Limb (tissue), 2 donors: ENCODE measurements at regions not wholly inside any gene's neighbourhood (a gene's known extent, or its start where the extent isn't known, plus 50 kb on each side); places are given as distances from the start of the nearest gene placed in this dataset.

Experiments used
- DNase-seq, 2 donors: peaks; one replicate each; pipeline ENCODE4 v3.0.0-alpha.2; 2016; ENCODE audit errors: extremely low spot score in 2 of 2

- DNase-seq = no peak
Observed at GRCh38 chr1:164949771-164950471, 390.9 kb downstream of the PBX1 start.

DNA sequence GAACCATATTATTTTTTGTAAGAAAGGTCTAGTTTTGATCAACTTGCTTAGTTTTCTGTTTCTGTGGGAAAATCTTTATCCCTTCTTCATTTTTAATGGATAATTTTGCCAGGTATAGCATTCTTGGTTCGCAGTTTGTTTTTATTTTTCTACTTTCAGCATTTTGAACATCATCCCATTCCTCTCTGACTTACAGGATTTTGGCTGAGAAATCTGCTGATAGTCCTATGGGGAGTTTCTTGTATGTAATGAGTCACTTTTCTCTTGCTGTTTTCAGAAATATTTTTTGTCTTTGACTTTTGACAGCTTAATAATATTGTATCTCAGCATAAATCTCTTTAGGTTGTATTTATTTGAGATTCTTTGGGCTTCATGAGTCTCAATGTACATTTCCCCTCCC lies 389.1 kb downstream of the PBX1 start:
- DNase-seq = no peak

DNA sequence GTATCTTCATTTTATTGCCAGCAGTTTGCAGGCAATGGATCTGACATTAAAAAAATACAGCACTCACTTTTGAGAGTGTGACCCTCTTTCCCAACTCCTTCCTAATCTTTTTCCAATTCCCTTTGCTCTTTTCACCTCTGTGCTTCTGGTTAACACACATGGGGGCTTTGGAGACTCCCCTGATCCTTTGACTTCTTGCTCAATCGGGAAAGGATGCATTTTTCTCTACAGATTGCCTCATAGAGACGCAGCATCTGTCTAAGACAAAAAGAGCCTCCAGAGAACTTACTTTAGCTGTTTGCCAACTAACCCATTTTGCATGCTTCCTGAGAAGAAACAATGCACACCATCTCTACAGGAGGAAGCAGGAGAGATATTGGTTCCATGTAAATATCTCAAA lies 378.3 kb downstream of the PBX1 start:
- DNase-seq = no peak

DNA sequence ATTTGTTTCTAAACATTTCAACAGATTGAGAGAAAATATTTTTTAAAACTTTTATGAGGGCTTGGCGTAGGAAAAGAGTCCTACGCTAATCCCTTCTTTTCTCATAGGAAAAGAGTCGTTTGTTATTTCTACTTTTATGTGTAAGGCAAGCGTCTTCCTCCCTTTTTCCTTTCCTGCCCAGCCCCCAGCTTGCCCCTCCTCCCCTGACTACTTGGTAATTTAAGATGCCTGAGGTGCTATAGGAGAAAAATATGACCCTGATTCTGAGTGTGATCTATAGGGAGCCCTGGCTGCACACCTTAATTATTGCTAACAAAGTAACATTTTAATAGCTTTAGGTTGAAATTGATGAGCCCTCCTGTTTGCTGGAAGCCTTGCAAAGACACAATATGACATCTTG lies 373.6 kb downstream of the PBX1 start:
- DNase-seq = no peak

DNA sequence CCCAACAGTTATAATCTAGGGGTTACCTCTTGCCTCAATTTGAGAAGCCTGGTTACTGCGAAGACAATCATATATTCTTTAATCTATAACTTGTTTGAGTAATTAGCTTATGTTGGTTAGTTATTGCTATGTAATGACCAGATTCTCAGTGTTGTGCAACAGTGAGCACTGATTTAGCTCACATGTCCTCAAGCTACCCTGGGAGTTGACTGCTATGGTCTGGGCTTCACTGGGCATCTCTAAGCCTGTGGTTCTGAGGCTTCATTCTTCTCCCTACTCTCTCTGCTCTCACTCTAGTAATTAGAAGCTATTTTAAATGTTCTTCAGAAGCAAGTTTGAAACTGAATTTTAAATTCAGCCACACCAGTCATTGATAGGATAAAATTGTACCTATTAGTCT lies 371.8 kb downstream of the PBX1 start:
- no peak for DNase-seq

DNA sequence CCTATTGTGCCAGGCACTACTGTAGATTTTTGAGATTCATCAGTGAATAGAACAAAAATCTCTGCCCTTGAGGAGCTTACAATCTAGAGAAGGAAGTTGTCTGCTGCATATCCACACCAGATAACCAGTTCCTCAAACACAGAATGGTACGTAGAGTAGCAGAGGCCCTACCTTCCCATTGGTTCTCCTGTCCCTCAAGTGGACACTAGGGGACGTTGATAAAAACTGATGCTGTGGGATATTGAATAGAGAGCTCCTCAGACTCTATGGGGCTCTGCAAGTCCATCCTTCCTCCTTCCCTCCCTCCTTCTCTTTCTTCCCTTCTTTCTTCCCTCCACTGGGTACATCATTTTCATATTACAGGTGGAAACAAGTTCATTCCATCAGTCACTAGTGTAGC lies 371.3 kb downstream of the PBX1 start:
- no peak for DNase-seq

DNA sequence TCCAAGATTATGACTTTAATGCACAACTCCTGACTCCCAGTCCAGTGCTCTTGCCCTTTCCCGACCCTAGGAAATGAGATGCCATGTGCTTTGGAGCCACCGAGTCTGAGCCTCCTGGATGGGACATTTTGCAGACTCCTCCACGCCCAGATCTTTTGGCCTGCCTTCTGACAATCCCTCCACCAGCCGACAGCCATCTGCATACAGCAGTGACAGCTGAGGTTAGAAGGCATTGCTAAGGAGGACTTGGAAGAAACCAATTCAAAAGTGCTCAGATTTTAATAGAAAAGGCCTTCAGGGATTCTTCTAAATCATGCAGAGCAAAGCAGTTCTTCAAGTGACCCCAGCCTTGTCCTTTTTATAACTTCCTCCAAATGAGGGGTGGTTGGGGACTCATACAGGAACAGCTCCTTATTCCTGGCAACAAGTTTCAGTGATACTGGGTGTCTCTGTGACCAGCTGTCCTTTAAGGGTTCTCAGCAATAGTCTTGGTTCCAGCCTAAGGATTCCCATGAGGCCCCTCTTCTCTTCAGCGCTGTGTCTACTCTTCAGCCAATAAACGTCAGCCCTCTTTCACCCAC lies 369.3 kb downstream of the PBX1 start:
- no peak for DNase-seq

DNA sequence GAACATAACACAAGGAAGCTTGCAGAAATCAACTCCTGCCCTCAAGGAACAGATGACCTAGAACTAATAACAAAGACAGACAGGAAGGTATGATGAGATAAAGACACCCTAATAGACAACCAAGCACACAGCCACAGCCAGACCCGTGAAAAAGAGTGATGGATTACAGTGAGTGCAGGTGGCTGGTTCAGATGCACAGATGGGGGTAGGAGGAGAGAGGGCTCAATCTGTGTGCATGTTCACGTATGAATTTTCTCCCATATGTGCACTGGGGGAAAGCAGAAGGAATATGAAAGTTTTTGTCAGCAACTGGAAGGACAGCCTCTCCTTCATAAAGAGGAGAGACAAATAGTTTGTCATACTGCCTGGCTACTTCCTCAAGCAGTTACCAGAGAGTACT lies 367.1 kb downstream of the PBX1 start:
- no peak for DNase-seq

- no peak for DNase-seq
Observed at GRCh38 chr1:164922585-164922984, 363.6 kb downstream of the PBX1 start.

DNA sequence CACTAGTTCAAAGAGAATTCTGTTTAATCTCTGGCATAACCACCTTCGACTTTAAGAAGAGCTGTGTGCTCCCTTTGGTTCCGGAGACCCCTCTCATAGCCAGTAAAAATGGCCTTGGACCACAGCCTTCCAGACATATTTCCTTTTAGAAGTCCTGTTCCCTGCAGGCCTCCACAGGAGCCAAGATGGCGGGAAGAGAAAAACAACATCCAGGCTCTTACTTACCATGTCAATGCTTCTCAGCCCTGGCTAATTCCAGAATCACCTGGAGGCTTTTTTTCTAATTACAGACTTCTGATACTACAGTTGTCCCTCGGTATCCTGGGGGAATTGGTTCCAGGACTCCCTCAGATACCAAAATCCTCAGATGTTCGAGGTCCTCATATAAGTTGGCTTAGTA lies 362.5 kb downstream of the PBX1 start:
- no peak for DNase-seq

DNA sequence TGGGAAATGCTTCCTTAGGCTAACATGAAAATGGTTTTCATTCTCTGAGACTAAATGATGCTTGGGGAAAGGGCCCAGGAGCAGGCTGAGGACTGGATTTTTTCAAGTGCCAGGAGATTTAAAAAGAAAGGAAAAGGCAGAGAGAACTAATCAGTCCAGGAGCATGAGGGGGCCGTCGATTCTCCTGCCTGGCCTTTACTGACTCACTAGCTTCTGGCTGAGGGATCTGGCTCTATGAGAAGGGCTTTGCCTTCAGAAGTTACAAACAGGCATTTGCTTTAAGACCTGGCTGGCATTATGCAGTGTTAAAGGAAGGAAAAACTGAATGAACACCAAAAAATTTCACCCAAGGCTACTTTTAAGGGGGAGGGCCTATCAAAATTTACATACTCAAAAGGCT lies 359.2 kb downstream of the PBX1 start:
- no peak for DNase-seq

GRCh38 chr1:164914208-164914607 lies 355.2 kb downstream of the PBX1 start:
- DNase-seq = no peak

DNA sequence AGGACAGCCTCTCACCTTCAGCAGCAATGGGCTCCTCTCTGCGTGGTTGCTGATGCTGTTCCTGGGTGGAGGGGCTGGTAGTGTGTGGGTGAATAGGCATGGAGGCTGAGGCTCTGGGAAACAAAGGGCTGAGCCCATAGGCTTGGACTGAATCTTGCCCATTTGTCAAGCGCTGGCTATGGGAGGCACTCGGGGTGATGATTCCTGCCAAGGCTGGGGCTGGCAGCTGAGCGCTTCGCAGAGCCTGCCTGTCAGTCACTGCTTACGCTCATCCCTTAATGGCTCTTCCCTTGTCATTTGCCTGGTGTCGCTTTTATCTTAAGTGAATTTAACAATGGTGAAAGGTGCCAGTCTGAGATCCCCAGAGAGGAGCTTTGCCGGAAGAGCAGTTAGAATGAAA lies 353.3 kb downstream of the PBX1 start:
- no peak for DNase-seq

GRCh38 chr1:164910671-164911070 lies 351.7 kb downstream of the PBX1 start:
- no peak for DNase-seq

- no peak for DNase-seq
Observed at GRCh38 chr1:164907666-164908065, 348.7 kb downstream of the PBX1 start.

DNA sequence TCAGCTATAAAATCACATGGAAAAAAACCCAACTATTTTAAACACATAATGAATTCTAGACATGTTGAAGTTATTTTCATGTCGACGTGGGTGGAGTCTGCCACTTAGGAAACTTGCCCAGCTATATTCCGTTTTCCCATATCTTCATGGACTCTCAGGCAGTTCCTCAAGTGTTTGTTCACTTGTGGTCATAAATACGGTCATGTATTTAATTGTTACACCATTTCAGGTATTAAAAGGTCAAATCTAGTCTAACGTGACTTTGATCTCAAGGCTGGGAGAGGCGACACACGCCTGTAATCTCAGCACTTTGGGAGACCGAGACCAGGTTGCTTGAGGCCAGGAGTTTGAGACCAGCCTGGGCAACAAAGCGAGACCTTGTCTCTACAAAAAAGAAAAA lies 346.9 kb downstream of the PBX1 start:
- no peak for DNase-seq

DNA sequence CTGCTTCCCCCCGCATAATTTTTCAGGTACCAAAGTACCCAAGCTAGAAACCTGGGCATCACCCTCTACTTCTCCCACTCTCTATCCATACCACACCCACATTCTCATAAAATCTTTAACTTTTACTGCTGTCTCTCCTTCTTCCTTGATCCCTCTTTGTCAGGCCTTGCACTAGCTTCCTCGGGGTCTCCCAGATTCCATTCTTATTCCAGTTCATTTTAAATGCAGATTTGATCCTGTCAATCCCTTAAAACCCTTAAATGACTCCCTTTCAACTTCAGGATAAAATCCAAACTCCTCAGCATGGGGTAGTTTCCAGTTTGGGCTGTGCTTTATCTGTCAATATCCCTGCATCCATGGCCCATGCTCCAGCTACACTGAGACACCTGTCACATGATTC lies 343.5 kb downstream of the PBX1 start:
- DNase-seq = no peak
